ENCODE measurements at regions not wholly inside any gene's neighbourhood (a gene's known extent, or its start where the extent isn't known, plus 50 kb on each side); places are given as distances from the start of the nearest gene placed in this dataset.

DNA sequence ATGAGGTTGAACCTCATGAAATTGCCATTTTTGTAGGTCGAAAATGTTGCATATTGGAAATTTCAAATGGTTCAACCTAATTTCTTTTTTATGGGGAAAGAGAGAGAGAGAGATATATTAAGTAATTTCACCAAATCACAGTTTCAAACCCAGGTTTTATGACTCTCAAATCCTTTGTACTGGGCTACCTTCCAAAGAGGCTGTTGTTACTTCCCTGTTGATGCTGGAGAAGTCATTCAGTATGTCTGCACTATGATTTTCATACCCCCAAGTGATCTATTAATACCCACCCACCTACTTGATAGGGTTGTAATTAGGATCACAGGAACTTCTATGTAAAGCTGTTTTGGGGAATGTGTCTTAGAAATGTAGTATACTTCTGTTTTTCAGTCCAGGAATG is 109.9 kb downstream of the ZNF330 start:
- TF ChIP-seq CHD2 (IDR thresholded peaks at IDR 0.05; ENCODE audit: low read depth, low read length) (no peak), NFATC3 (CRISPR knock-in tag; IDR thresholded peaks at IDR 0.05) (no peak), FOSL2 (CRISPR knock-in tag; IDR thresholded peaks at IDR 0.05) (no peak)
